Spleen (tissue), 7 donors: ENCODE measurements at regions not wholly inside any gene's neighbourhood (a gene's known extent, or its start where the extent isn't known, plus 50 kb on each side); places are given as distances from the start of the nearest gene placed in this dataset.

Experiments
- POLR2A ChIP-seq, 3 donors: fragments of 450-650 bp; IDR thresholded peaks; one replicate each; pipeline ENCODE4 v1.5.1; 2017; ENCODE audit warnings: antibody characterized with exemption in 3 of 3, mild to moderate bottlenecking in 1 of 3
- TF ChIP-seq, protein P1 (sequence below), 11 experiments: fragments of 200-600 bp in 7 of 11; fragments of 450-650 bp in 4 of 11; sonication (generic) in 4 of 11; IDR thresholded peaks in 8 of 11; conservative IDR thresholded peaks in 3 of 11; 1 replicate in 7 of 11; 2 replicates in 4 of 11; pipeline versions ENCODE4 v1.4.0 to v1.8.0; 2016 to 2021; ENCODE audit warnings: antibody characterized with exemption in 11 of 11, inconsistent platforms in 4 of 11, mild to moderate bottlenecking in 1 of 11
- donor health status: DM: no; HTN: no; CAD: no; lungs with moderate emphysema.
- donor health status: DM: no; HTN: no; CAD: no.
- donor health status: DM: no; HTN: no; CAD: no.

DNA sequence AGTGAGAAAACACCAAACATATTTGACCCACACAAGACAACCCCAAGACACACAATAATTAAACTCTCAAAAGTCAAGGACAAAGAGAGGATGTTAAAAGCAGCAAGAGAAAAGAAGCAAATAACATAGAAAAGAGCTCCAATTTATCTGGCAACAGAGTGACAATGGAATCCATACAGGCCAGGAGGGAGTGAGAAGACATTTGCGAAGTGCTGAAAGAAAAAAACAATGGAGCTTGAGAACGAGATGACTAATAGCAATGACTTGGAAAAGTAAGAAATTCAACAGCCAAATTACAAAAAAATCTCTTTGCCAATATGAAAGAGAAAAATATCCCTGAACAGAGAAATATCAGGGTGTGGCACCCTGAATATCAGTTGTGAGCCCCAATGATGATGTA, 61.6 kb downstream of the MAD2L1 start:
- TF ChIP-seq, protein P1, sequence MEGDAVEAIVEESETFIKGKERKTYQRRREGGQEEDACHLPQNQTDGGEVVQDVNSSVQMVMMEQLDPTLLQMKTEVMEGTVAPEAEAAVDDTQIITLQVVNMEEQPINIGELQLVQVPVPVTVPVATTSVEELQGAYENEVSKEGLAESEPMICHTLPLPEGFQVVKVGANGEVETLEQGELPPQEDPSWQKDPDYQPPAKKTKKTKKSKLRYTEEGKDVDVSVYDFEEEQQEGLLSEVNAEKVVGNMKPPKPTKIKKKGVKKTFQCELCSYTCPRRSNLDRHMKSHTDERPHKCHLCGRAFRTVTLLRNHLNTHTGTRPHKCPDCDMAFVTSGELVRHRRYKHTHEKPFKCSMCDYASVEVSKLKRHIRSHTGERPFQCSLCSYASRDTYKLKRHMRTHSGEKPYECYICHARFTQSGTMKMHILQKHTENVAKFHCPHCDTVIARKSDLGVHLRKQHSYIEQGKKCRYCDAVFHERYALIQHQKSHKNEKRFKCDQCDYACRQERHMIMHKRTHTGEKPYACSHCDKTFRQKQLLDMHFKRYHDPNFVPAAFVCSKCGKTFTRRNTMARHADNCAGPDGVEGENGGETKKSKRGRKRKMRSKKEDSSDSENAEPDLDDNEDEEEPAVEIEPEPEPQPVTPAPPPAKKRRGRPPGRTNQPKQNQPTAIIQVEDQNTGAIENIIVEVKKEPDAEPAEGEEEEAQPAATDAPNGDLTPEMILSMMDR (IDR thresholded peaks at IDR 0.05 in 8 of 11, conservative IDR thresholded peaks at IDR 0.05 in 3 of 11): no peak
- no peak for TF ChIP-seq POLR2A (IDR thresholded peaks at IDR 0.05)
